Epithelial cell of proximal tubule (primary cell): ENCODE measurements at regions not wholly inside any gene's neighbourhood (a gene's known extent, or its start where the extent isn't known, plus 50 kb on each side); places are given as distances from the start of the nearest gene placed in this dataset.
"Not testable (repeated sequence)": the region's sequence is repeated elsewhere in the genome, so short reads cannot be mapped to it uniquely, and the experiment has no call there.

ENCODE experiments used
- DNase-seq: peaks from one replicate; pipeline ENCODE4 v3.0.0-alpha.2; 2011; ENCODE audit warnings: low read depth
- H3K4me3 ChIP-seq: 2 replicates; pipeline ENCODE4 v1.5.1; 2011; ENCODE audit warnings: low read depth, mild to moderate bottlenecking, low read length
- CTCF ChIP-seq: conservative IDR thresholded peaks from 2 replicates; pipeline ENCODE4 v1.5.1; 2012; ENCODE audit warnings: low read depth, mild to moderate bottlenecking, low read length

- H3K4me3 ChIP-seq, result no peak overlapping the region
- no peak for TF ChIP-seq CTCF
- no peak for DNase-seq
Observed at GRCh38 chr10:107516349-107516748, 351.8 kb upstream of the SORCS1 start.

- not testable (repeated sequence) for H3K4me3 ChIP-seq, DNase-seq
Observed at GRCh38 chr10:107504011-107504410, 339.5 kb upstream of the SORCS1 start.

GRCh38 chr10:107502229-107502985 is 337.9 kb upstream of the SORCS1 start:
- no peak for TF ChIP-seq CTCF
- no peak for DNase-seq
- no peak overlapping the region for H3K4me3 ChIP-seq

GRCh38 chr10:107498983-107499382 is 334.5 kb upstream of the SORCS1 start:
- H3K4me3 ChIP-seq, result no peak overlapping the region
- no peak for DNase-seq
- no peak for TF ChIP-seq CTCF

GRCh38 chr10:107497024-107497423 is 332.5 kb upstream of the SORCS1 start:
- TF ChIP-seq CTCF, result no peak
- H3K4me3 ChIP-seq, result no peak overlapping the region
- DNase-seq, result no peak

GRCh38 chr10:107496594-107496993 is 332.1 kb upstream of the SORCS1 start:
- H3K4me3 ChIP-seq, result no peak overlapping the region
- DNase-seq, result no peak
- no peak for TF ChIP-seq CTCF

GRCh38 chr10:107492389-107492788 is 327.9 kb upstream of the SORCS1 start:
- no peak for TF ChIP-seq CTCF
- no peak overlapping the region for H3K4me3 ChIP-seq
- DNase-seq, result no peak
